ENCODE measurements at regions not wholly inside any gene's neighbourhood (a gene's known extent, or its start where the extent isn't known, plus 50 kb on each side); places are given as distances from the start of the nearest gene placed in this dataset.

- TF ChIP-seq EZH2 (IDR thresholded peaks at IDR 0.05; ENCODE audit: low read depth, low read length, severe bottlenecking) (no peak), ASH2L (IDR thresholded peaks at IDR 0.05; ENCODE audit: low read length) (no peak), CTCF (IDR thresholded peaks at IDR 0.05; ENCODE audit: control extremely low read depth in 1 of 3, insufficient read depth in 1 of 3, low read depth in 1 of 3, low read length in 3 of 3) (no peak), GABPA (IDR thresholded peaks at IDR 0.05; ENCODE audit: borderline replicate concordance, insufficient read depth, low read length) (no peak), POLR2A (IDR thresholded peaks at IDR 0.05; ENCODE audit: control extremely low read depth in 1 of 2, low read depth in 2 of 2, low read length in 2 of 2) (no peak), ZNF274 (IDR thresholded peaks at IDR 0.05; ENCODE audit: borderline replicate concordance, extremely low read depth, low read length) (no peak), RAD21 (IDR thresholded peaks at IDR 0.05 in 1 of 2, conservative IDR thresholded peaks at IDR 0.05 in 1 of 2; ENCODE audit: low read depth in 2 of 2, low read length in 2 of 2) (no peak), SUZ12 (IDR thresholded peaks at IDR 0.05; ENCODE audit: low read length) (no peak)
Measured at GRCh38 chr2:153557714-153558113, 79.2 kb upstream of the RPRM start.
